DND-41 (cell line): ENCODE measurements at regions not wholly inside any gene's neighbourhood (a gene's known extent, or its start where the extent isn't known, plus 50 kb on each side); places are given as distances from the start of the nearest gene placed in this dataset.
"Not testable (repeated sequence)": the region's sequence is repeated elsewhere in the genome, so short reads cannot be mapped to it uniquely, and the experiment has no call there.

Source experiments
- EZH2 ChIP-seq: IDR thresholded peaks from 3 replicates; pipeline ENCODE4 v1.6.1; 2012; ENCODE audit warnings: borderline replicate concordance, low read depth, mild to moderate bottlenecking, moderate library complexity, low read length, inconsistent platforms; ENCODE audit not compliant: severe bottlenecking
- TF ChIP-seq, protein P1 (sequence below): IDR thresholded peaks from 2 replicates; pipeline ENCODE4 v1.5.1; 2012; ENCODE audit warnings: borderline replicate concordance, low read length, moderate library complexity, mild to moderate bottlenecking; ENCODE audit not compliant: poor library complexity, severe bottlenecking; ENCODE audit errors: extremely low read depth

DNA sequence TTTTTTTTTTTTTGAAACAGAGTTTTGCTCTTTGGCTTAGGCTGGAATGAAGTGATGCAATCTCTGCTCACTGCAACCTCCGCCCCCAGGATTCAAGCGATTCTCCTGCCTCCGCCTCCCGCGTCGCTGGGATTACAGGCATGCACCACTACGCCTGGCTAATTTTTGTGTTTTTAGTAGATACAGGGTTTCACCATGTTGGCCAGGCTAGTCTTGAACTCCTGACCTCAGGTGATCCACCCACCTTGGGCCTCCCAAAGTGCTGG lies 148.3 kb upstream of the ADAMTSL1 start:
- TF ChIP-seq, protein P1, sequence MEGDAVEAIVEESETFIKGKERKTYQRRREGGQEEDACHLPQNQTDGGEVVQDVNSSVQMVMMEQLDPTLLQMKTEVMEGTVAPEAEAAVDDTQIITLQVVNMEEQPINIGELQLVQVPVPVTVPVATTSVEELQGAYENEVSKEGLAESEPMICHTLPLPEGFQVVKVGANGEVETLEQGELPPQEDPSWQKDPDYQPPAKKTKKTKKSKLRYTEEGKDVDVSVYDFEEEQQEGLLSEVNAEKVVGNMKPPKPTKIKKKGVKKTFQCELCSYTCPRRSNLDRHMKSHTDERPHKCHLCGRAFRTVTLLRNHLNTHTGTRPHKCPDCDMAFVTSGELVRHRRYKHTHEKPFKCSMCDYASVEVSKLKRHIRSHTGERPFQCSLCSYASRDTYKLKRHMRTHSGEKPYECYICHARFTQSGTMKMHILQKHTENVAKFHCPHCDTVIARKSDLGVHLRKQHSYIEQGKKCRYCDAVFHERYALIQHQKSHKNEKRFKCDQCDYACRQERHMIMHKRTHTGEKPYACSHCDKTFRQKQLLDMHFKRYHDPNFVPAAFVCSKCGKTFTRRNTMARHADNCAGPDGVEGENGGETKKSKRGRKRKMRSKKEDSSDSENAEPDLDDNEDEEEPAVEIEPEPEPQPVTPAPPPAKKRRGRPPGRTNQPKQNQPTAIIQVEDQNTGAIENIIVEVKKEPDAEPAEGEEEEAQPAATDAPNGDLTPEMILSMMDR = not testable (repeated sequence)
- TF ChIP-seq EZH2 = not testable (repeated sequence)
